ENCODE measurements at regions not wholly inside any gene's neighbourhood (a gene's known extent, or its start where the extent isn't known, plus 50 kb on each side); places are given as distances from the start of the nearest gene placed in this dataset.
"Not testable (repeated sequence)": the region's sequence is repeated elsewhere in the genome, so short reads cannot be mapped to it uniquely, and the experiment has no call there.

GRCh38 chr11:130562549-130562948, 114.1 kb downstream of the ADAMTS15 start:
- no peak for DNase-seq
- Histone ChIP-seq H3K4me1 (no peaks in the 10 kb centered on the region), H3K27me3 (no peaks in the 10 kb centered on the region)

GRCh38 chr11:130566360-130566759, 117.9 kb downstream of the ADAMTS15 start:
- H3K27me3 ChIP-seq; H3K36me3 ChIP-seq; H3K27ac ChIP-seq; DNase-seq; H3K9me3 ChIP-seq (replicated peaks); H3K4me3 ChIP-seq; H3K4me1 ChIP-seq: not testable (repeated sequence)

More at GRCh38 chr11:130562549-130562948, 114.1 kb downstream of the ADAMTS15 start:
- Histone ChIP-seq H3K27ac (no peak overlapping the region), H3K9me3 (replicated peaks) (no peaks in the 10 kb centered on the region), H3K4me3 (no peak overlapping the region), H3K36me3 (no peaks in the 10 kb centered on the region)

GRCh38 chr11:130571519-130571918, 123.1 kb downstream of the ADAMTS15 start:
- Histone ChIP-seq H3K27ac (no peak overlapping the region), H3K36me3 (no peaks in the 10 kb centered on the region), H3K4me3 (no peak overlapping the region), H3K4me1 (no peaks in the 10 kb centered on the region), H3K9me3 (replicated peaks) (no peaks in the 10 kb centered on the region), H3K27me3 (no peaks in the 10 kb centered on the region)
- DNase-seq = no peak

- Histone ChIP-seq H3K4me1 (no peaks in the 10 kb centered on the region), H3K4me3 (no peak overlapping the region), H3K9me3 (replicated peaks) (no peaks in the 10 kb centered on the region), H3K27me3 (no peaks in the 10 kb centered on the region), H3K36me3 (no peaks in the 10 kb centered on the region), H3K27ac (no peak overlapping the region)
- no peak for DNase-seq
Measured at GRCh38 chr11:130571947-130572584, 123.6 kb downstream of the ADAMTS15 start.

- Histone ChIP-seq H3K9me3 (replicated peaks) (no peaks in the 10 kb centered on the region), H3K4me3 (no peak overlapping the region), H3K36me3 (no peaks in the 10 kb centered on the region), H3K27ac (no peak overlapping the region), H3K27me3 (no peaks in the 10 kb centered on the region), H3K4me1 (peaks cover 15% of the 10 kb centered on the region)
- DNase-seq = no peak
Measured at GRCh38 chr11:130573767-130574166, 125.3 kb downstream of the ADAMTS15 start.

- Histone ChIP-seq H3K4me1 (peaks cover 17% of the 10 kb centered on the region), H3K36me3 (no peaks in the 10 kb centered on the region), H3K27me3 (no peaks in the 10 kb centered on the region), H3K27ac (no peak overlapping the region), H3K4me3 (no peak overlapping the region), H3K9me3 (replicated peaks) (no peaks in the 10 kb centered on the region)
- DNase-seq = no peak
Measured at GRCh38 chr11:130574740-130575139, 126.3 kb downstream of the ADAMTS15 start.

- DNase-seq = no peak
- no peak overlapping the region for H3K4me3 ChIP-seq
- H3K36me3 ChIP-seq = no peaks in the 10 kb centered on the region
- no peak overlapping the region for H3K27ac ChIP-seq
- peaks cover 31% of the 10 kb centered on the region for H3K4me1 ChIP-seq
- no peaks in the 10 kb centered on the region for H3K9me3 ChIP-seq (replicated peaks)
- no peaks in the 10 kb centered on the region for H3K27me3 ChIP-seq
Measured at GRCh38 chr11:130576146-130576545, 127.7 kb downstream of the ADAMTS15 start.

GRCh38 chr11:130578738-130579368, 130.4 kb downstream of the ADAMTS15 start:
- H3K36me3 ChIP-seq = no peaks in the 10 kb centered on the region
- H3K4me3 ChIP-seq = no peak overlapping the region
- DNase-seq = peak in 1 of 2 experiments; percentile 8
- peaks cover 38% of the 10 kb centered on the region for H3K4me1 ChIP-seq
- no peaks in the 10 kb centered on the region for H3K9me3 ChIP-seq (replicated peaks)
- peak overlapping the region; percentile 54 for H3K27ac ChIP-seq
- H3K27me3 ChIP-seq = no peaks in the 10 kb centered on the region

- H3K9me3 ChIP-seq (replicated peaks) = no peaks in the 10 kb centered on the region
- H3K4me1 ChIP-seq = peaks cover 38% of the 10 kb centered on the region
- DNase-seq = peak; percentile 68 to 70
- no peaks in the 10 kb centered on the region for H3K27me3 ChIP-seq
- H3K4me3 ChIP-seq = no peak overlapping the region
- H3K36me3 ChIP-seq = no peaks in the 10 kb centered on the region
- peak overlapping the region; percentile 91 for H3K27ac ChIP-seq
Measured at GRCh38 chr11:130580372-130580771, 131.9 kb downstream of the ADAMTS15 start.

GRCh38 chr11:130580891-130581492, 132.5 kb downstream of the ADAMTS15 start:
- Histone ChIP-seq H3K27ac (peak overlapping the region; percentile 91), H3K4me3 (no peak overlapping the region), H3K4me1 (peaks cover 38% of the 10 kb centered on the region), H3K27me3 (no peaks in the 10 kb centered on the region), H3K9me3 (replicated peaks) (no peaks in the 10 kb centered on the region), H3K36me3 (no peaks in the 10 kb centered on the region)
- DNase-seq = peak; percentile 46 to 65

GRCh38 chr11:130581646-130582045, 133.2 kb downstream of the ADAMTS15 start:
- H3K36me3 ChIP-seq = no peaks in the 10 kb centered on the region
- no peak overlapping the region for H3K4me3 ChIP-seq
- DNase-seq = peak in 1 of 2 experiments; percentile 1
- H3K4me1 ChIP-seq = peaks cover 38% of the 10 kb centered on the region
- peak overlapping the region; percentile 91 for H3K27ac ChIP-seq
- no peaks in the 10 kb centered on the region for H3K27me3 ChIP-seq
- H3K9me3 ChIP-seq (replicated peaks) = no peaks in the 10 kb centered on the region

- H3K36me3 ChIP-seq = no peaks in the 10 kb centered on the region
- no peaks in the 10 kb centered on the region for H3K27me3 ChIP-seq
- no peak for DNase-seq
- no peaks in the 10 kb centered on the region for H3K9me3 ChIP-seq (replicated peaks)
- peaks cover 38% of the 10 kb centered on the region for H3K4me1 ChIP-seq
- no peak overlapping the region for H3K4me3 ChIP-seq
- H3K27ac ChIP-seq = no peak overlapping the region
Measured at GRCh38 chr11:130582176-130582575, 133.7 kb downstream of the ADAMTS15 start.

GRCh38 chr11:130582981-130583380, 134.5 kb downstream of the ADAMTS15 start:
- Histone ChIP-seq H3K27me3 (no peaks in the 10 kb centered on the region), H3K4me3 (no peak overlapping the region), H3K4me1 (peaks cover 31% of the 10 kb centered on the region), H3K27ac (no peak overlapping the region), H3K9me3 (replicated peaks) (no peaks in the 10 kb centered on the region), H3K36me3 (no peaks in the 10 kb centered on the region)
- DNase-seq = no peak

GRCh38 chr11:130583801-130584211, 135.4 kb downstream of the ADAMTS15 start:
- no peaks in the 10 kb centered on the region for H3K36me3 ChIP-seq
- no peaks in the 10 kb centered on the region for H3K9me3 ChIP-seq (replicated peaks)
- H3K27me3 ChIP-seq = no peaks in the 10 kb centered on the region
- DNase-seq = no peak
- H3K27ac ChIP-seq = no peak overlapping the region
- no peak overlapping the region for H3K4me3 ChIP-seq
- H3K4me1 ChIP-seq = peaks cover 23% of the 10 kb centered on the region

- no peak overlapping the region for H3K27ac ChIP-seq
- H3K36me3 ChIP-seq = no peaks in the 10 kb centered on the region
- H3K27me3 ChIP-seq = no peaks in the 10 kb centered on the region
- DNase-seq = no peak
- H3K4me3 ChIP-seq = no peak overlapping the region
- no peaks in the 10 kb centered on the region for H3K9me3 ChIP-seq (replicated peaks)
- H3K4me1 ChIP-seq = peaks cover 13% of the 10 kb centered on the region
Measured at GRCh38 chr11:130585545-130585944, 137.1 kb downstream of the ADAMTS15 start.

All from SJCRH30 (cell line).